IPS-18c (cell line): ENCODE measurements at regions not wholly inside any gene's neighbourhood (a gene's known extent, or its start where the extent isn't known, plus 50 kb on each side); places are given as distances from the start of the nearest gene placed in this dataset.
"Not testable (repeated sequence)": the region's sequence is repeated elsewhere in the genome, so short reads cannot be mapped to it uniquely, and the experiment has no call there.

Source experiments
- H3K4me3 ChIP-seq: 2 replicates; pipeline ENCODE4 v1.7.0; 2013; ENCODE audit warnings: low read depth, mild to moderate bottlenecking, low read length, moderate library complexity; ENCODE audit not compliant: insufficient read depth
- H3K9me3 ChIP-seq: one replicate; pipeline ENCODE4 v1.6.1; 2013; ENCODE audit warnings: mild to moderate bottlenecking, low read length, moderate library complexity; ENCODE audit not compliant: control insufficient read depth, insufficient read depth

DNA sequence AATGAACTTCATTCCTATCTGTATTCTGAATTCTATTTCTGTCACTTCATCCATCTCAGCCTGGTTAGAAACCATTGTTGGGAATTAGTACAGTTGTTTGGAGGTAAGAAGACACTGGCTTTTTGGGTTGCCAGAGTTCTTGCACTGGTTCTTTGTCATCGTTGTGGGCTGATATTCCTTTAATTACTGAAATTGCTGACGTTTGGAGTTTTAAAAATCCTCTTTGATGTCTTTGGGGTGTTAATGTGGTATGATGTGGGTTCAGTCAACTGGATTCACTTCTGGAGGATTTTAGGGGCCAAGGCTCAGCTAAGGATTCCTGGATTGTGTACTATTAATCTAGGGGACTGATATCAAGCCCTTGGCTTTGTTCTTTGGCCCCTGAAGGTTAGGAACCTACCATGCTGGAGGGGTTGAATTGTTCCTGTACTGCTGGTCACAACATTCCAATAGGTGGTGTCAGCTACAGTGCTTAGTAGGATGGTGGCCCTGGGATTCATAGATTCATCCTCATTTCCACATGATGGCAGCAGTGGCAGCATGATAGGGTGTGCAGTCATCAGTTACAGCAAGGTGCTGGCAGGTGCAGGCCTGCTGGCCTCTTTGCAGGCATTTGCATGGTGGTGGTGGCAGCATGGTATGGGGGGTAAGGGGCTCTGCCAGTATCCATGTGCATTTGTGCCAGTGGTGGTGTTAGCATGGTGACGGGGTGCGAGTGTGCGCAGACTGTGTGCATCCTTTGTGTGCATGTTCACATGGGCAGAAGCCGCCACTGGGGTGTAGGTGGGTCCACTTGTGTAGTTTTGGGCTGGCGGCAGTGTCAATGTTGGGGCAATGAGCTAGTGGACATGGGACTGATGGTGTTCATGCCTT, 301.3 kb downstream of the TEX13C start:
- Histone ChIP-seq H3K9me3 (peaks cover 2% of the 10 kb centered on the region), H3K4me3 (no peak overlapping the region)

- Histone ChIP-seq H3K4me3 (no peak overlapping the region), H3K9me3 (peaks cover 2% of the 10 kb centered on the region)
These were observed 301.9 kb downstream of the TEX13C start for GRCh38 chrX:125621588-125621927.

DNA sequence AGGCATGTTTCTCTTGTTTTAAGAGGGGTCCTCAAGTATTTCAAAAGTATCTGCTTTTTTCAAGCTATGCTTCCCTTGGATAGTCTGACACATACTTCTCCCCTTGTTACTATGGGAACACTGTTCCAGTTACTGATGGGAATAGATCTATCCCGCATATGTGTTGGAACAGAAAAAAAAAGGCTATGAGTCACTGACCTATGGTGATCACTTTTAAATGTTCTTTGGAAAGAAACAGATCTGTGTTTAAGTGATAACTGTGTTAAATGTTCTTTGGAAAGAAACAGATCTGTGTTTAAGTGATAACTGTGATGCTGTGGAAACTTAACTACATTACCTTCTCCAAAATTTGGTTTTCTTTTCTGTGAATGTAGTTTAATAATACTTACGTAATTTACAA, 303.2 kb downstream of the TEX13C start:
- peaks cover 2% of the 10 kb centered on the region for H3K9me3 ChIP-seq
- H3K4me3 ChIP-seq: no peak overlapping the region

- no peaks in the 10 kb centered on the region for H3K9me3 ChIP-seq
- no peak overlapping the region; the same call in 1 of the 2 replicates for H3K4me3 ChIP-seq
These were observed 308.0 kb downstream of the TEX13C start for GRCh38 chrX:125627676-125628075.

DNA sequence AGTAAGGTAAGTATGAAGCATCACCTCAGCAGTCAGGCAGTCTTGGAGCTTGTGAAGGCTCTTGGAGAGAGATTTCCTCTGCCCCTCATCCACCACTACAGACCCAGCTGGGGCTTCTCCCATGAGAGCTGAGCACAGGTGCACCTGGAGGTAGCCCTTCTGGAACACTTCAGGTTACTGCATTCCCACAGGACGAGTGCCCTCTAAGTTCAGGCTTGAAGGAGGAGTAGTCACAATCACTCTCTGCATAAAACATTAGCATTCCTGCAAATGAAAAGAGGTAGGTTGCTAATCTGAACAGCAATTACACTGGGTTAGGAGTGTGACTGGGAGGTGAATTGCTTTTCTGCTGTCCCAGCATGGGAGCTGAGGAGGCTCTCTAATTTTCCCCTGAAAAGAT, 308.8 kb downstream of the TEX13C start:
- no peak overlapping the region for H3K4me3 ChIP-seq
- no peaks in the 10 kb centered on the region for H3K9me3 ChIP-seq

DNA sequence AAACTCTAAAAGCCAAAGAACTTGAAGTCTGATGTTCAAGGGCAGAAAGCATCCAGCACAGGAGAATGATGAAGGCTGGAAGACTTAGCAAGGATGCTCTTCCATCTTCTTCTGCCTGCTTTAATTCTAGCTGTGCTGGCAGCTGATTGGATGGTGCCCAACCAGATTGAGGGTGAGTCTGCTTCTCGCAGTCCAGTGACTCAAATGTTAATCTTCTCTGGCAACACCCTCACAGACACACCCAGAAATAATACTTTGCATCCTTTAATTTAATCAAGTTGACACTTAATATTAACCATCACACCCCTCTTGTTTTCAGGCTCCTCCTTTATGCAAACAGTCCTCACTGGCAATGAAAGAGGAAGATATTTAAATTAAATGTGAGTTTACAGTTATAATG, 321.7 kb downstream of the TEX13C start:
- peaks cover 4% of the 10 kb centered on the region for H3K9me3 ChIP-seq
- no peak overlapping the region for H3K4me3 ChIP-seq

GRCh38 chrX:125646195-125646594, 326.5 kb downstream of the TEX13C start:
- Histone ChIP-seq H3K4me3 (no peak overlapping the region), H3K9me3 (no peaks in the 10 kb centered on the region)

DNA sequence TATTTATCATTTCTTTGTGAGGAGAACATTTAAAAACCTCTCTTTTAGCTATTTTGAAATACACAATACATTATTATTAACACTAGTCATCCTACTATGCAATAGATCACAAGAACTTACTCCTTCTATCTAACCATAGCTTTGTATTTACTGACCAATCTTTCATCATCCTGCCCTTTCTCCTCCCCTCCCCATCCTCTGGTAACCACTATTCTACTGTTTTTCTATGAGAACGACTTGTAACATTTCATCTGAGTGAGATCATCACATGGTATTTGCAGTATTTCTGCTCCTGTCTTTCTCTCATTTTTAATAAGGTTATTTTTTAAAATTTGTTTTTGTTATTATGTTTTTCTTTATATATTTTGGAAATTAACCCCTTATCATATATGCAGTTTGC, 331.8 kb downstream of the TEX13C start:
- H3K9me3 ChIP-seq: peaks cover 5% of the 10 kb centered on the region
- no peak overlapping the region for H3K4me3 ChIP-seq

- Histone ChIP-seq H3K9me3 (peaks cover 5% of the 10 kb centered on the region), H3K4me3 (no peak overlapping the region)
These were observed 334.8 kb downstream of the TEX13C start for GRCh38 chrX:125654501-125654900.

DNA sequence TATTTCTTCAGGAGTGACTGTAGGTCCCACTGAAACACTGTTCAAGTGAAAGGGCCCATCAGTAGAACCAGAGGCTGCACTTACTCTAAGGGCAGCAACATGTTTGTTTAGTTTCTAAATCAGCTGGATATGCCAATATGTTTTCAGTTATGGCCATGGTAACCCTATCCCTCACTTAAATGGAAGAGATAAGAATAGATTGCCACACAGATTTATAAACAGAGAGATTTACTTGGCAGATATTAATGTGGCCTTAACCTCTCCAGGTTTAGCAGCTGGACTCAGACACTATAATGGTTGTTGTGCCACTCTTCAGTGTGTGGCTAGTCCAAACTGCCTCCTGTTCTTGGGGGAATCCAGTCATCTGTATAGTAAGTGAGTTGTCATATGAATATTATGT, 354.1 kb downstream of the TEX13C start:
- peaks cover 3% of the 10 kb centered on the region for H3K9me3 ChIP-seq
- no peak overlapping the region for H3K4me3 ChIP-seq

DNA sequence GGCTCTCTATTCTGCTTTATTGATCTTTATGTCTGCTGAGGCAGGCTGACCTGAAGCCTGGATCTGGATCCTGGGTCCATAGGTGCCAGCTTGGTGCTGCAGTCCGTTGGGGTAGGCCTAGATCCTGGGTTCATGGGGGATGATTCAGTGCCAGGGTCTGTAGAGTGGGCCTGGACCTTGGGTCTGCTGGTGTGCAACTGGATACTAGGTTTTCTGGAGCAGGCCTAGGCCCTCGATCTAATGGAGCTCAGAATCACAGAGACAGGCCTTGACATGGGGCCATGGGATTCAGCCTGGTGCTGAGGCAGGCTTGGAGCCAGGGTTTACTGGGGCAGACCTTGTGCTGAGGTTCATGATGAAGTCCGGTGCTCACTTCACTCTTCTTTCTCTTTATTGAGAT, 358.6 kb downstream of the TEX13C start:
- no peak overlapping the region for H3K4me3 ChIP-seq
- H3K9me3 ChIP-seq: peaks cover 3% of the 10 kb centered on the region

GRCh38 chrX:125680366-125680765, 360.7 kb downstream of the TEX13C start:
- H3K4me3 ChIP-seq: no peak overlapping the region

GRCh38 chrX:125681058-125681457, 361.4 kb downstream of the TEX13C start:
- H3K4me3 ChIP-seq: no peak overlapping the region
- H3K9me3 ChIP-seq: peaks cover 6% of the 10 kb centered on the region

More at GRCh38 chrX:125680366-125680765, 360.7 kb downstream of the TEX13C start:
- peaks cover 6% of the 10 kb centered on the region for H3K9me3 ChIP-seq

GRCh38 chrX:125681507-125681906, 361.8 kb downstream of the TEX13C start:
- Histone ChIP-seq H3K4me3 (no peak overlapping the region), H3K9me3 (peaks cover 6% of the 10 kb centered on the region)

- not testable (repeated sequence) for H3K4me3 ChIP-seq
These were observed 370.9 kb downstream of the TEX13C start for GRCh38 chrX:125690522-125690921.

DNA sequence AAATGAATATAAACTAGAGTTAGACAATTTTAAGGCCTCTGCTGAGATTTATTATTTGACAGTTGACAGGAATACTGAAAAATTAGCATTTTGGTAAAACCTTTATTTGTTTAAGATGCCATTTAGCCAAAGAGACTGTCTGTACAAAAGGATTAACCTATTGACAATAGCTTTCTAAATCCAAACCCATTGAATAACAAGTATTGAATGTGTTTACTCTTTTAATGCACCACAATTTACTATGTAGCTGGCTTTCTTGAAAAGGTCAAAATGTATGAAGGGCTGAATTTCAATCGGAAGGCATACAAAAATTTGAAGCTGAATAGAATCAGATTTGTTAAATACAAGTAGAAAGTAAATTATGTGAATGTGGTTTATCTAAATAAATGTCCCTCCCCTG, 374.5 kb downstream of the TEX13C start:
- Histone ChIP-seq H3K4me3 (no peak overlapping the region), H3K9me3 (peaks cover 7% of the 10 kb centered on the region)

More at GRCh38 chrX:125690522-125690921, 370.9 kb downstream of the TEX13C start:
- not testable (repeated sequence) for H3K9me3 ChIP-seq

- Histone ChIP-seq H3K4me3 (no peak overlapping the region), H3K9me3 (peaks cover 6% of the 10 kb centered on the region)
These were observed 389.4 kb downstream of the TEX13C start for GRCh38 chrX:125709074-125709473.

DNA sequence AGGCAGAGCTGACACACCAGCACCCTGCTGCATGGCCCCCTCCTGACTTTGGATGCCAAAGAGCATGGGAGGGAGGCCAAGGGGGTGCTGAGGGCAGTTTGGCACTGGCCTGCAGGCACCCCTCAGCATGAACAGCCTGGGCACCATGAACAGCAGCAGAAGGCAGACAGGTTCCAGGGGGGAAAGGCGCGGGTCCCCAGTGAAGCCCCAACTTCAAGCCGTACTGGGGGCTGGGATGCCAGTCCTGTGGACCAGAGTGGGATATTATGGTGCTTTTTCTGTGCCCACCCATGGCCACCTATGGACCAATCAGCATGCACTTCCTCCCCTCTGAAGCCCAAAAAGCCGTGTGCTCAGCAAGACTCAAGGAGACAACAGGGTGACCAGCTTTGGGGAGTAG, 389.9 kb downstream of the TEX13C start:
- no peak overlapping the region for H3K4me3 ChIP-seq
- peaks cover 6% of the 10 kb centered on the region for H3K9me3 ChIP-seq
